Hematopoietic multipotent progenitor cell treated with erythropoietin and hydrocortisone succinate and interleukin-3 and kit ligand, for 17 days (in vitro differentiated cells): ENCODE measurements at regions not wholly inside any gene's neighbourhood (a gene's known extent, or its start where the extent isn't known, plus 50 kb on each side); places are given as distances from the start of the nearest gene placed in this dataset.
"Not testable (repeated sequence)": the region's sequence is repeated elsewhere in the genome, so short reads cannot be mapped to it uniquely, and the experiment has no call there.

Source experiments
- DNase-seq: peaks from one replicate; pipeline ENCODE4 v3.0.0-alpha.2; 2015; ENCODE audit warnings: low spot score

DNA sequence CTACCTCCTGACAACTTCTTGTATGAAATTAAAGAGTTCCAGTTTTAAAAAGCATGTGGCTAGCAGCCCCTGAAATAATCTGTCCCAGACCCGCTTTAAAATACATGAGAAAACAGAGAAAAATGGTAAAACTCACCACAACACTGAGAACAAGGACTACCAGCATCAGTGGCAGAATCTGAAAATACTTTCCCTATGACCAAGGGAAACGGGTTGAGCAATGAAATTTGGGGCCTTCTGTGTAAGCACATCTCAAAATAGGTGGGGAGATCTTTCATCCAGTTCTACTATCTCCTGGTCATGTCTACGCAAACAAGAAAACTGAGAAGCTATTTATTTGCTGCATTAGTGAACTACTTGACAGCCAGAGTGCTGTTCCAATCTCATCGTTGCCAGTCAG lies 172.3 kb downstream of the LNPK start:
- no peak for DNase-seq

DNA sequence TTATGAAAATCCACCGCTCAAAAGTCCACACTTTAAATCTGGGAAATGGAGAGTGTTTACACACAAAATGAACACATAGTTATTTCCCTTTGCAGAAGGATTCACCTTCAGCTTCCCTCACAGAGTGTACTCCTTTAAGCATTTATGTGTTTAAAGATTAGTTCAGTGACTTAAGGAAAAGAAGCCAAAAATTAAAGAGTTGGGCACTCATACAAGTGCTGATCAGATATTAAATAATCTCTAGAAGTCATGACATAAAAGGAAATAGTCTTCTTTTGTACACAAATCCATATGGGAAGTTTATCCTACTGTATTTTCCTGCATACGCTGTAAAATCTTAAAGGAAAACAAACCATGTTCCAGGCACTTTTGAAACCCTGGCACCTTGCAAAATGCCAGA lies 174.2 kb downstream of the LNPK start:
- no peak for DNase-seq

- no peak for DNase-seq
These were observed 177.8 kb downstream of the LNPK start for GRCh38 chr2:175824243-175824642.

GRCh38 chr2:175823707-175824073 lies 178.4 kb downstream of the LNPK start:
- DNase-seq = no peak

- no peak for DNase-seq
These were observed 178.9 kb downstream of the LNPK start for GRCh38 chr2:175823002-175823706.

- DNase-seq = no peak
These were observed 184.8 kb downstream of the LNPK start for GRCh38 chr2:175817221-175817620.

DNA sequence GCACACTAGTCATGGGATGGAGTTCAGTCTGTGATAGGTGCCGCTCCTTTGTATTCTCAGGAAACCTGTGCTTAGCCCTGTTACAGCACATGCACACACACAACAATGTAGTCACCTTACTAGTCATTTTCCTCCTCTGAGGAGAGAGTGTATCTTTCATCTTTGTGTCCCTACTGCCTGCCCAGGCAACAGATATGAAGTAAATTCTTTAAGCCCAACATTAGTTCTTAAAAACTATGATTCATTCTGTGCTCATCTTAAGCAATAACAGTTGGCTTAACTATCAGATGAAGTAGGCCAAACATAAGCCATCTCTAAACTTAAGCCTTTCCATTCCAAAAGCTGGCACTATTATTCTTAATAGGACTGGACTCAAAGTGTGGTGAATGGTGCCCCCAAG lies 186.5 kb downstream of the LNPK start:
- DNase-seq = no peak

DNA sequence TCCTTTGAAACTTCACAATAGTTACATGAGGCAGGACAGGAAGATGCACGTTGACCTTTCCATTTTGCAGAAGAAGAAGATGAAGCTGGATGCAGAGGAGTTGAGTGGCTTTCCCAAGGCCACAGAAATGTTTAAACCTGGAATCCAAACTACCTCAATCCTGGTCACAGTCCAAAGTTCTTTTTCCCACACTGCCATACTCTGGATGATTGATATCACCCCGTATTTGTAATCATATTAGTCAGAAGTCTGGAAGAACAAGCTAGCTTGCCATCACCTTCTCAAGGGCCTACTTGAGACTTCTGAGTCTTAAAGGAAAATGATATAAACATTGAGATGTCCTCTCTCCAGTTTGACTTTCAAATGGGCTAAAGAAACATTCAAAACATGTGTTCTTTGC lies 190.1 kb downstream of the LNPK start:
- no peak for DNase-seq

GRCh38 chr2:175808858-175809257 lies 193.2 kb downstream of the LNPK start:
- no peak for DNase-seq

GRCh38 chr2:175808078-175808477 lies 194.0 kb downstream of the LNPK start:
- no peak for DNase-seq

- DNase-seq = no peak
These were observed 194.8 kb downstream of the LNPK start for GRCh38 chr2:175807031-175807873.

DNA sequence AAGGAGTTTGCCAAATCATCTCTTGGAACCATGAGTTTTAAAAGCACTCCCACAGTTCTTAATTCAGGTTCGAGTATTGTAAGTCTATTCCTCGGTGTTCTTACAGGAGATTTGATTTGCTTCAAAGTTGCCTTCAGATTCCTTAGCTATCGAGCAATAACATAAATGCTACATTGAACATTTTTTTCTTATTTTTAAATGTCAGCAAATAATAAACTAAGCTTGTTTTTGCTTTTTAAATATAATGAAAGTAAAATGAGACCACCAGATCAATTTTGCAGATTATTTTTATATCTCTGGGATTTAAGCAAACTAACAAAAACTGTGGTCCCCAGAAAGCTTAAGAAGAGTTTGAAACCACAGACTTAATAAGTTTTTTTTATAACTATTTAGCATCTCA lies 195.5 kb downstream of the LNPK start:
- DNase-seq = no peak

- no peak for DNase-seq
These were observed 196.0 kb downstream of the LNPK start for GRCh38 chr2:175806125-175806490.

DNA sequence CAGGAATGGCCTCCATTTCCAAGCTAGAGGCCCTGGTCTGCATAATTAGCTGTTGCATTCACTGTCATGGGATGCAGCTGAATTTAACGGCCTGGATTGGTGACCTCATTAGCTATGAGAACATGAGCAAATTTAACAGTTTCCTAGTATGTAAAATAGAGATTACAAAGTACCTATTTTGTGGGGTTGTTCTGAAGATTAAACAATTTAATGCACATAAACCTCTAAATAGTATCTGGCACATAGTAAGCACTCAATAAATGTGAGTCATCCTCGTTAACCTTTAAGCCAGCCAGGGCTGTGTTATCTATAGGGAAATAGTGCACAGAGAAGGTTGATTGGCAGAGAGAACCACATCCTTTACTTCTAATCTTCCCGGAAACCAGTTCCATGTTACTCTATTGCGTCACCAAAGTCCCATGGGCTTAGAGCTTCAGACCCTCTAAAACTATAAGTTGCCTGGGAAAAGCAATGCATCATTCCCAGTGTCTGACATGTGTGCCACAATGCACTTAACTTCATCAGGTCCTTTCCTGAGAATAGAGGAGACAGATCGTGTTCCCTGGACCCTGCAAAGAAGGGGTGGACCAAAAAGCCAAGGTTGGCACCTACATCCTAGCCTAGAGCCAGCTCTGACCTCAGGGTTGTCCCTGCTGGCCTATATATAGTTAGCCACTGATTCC lies 196.5 kb downstream of the LNPK start:
- DNase-seq = no peak

DNA sequence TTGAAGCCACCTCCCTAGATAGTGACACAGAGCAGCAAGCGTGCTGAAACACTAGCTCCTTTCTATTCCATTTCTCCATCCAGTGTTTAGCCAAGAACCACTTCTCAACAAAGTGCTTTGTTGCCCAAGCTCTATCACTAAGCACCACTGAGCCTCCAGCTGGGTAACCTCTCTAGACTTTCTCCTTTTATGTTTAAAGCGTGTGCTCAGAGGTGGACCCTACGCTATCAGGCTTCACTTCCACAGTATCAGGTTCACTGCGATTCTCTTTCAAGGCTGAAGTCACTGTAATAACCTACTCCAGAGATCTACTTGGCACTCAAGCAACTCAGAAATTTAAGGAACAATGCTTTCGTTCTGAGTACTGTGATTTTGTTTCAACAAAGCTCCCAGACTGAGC lies 197.9 kb downstream of the LNPK start:
- DNase-seq = no peak

GRCh38 chr2:175796422-175796821 lies 205.6 kb downstream of the LNPK start:
- DNase-seq = not testable (repeated sequence)

- DNase-seq = no peak
These were observed 208.4 kb downstream of the LNPK start for GRCh38 chr2:175793648-175794047.

DNA sequence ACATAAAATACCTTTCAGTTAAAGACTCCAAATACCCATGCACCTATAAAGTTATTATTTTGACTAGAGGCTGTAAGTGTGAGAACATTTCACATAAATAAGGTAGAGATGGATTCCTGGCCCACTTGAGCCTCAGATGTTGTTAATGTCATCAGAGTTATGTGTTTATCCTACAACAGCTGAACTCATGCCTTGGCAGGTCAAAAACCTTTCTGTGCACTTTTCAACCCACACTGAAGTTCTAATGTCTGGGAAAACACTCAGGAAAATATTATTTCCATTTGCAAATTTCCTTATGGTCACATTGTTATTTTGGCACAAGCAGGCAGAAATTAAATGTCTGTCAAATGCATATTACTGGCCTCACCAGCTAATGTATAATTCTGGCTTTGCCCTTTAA lies 209.2 kb downstream of the LNPK start:
- no peak for DNase-seq

DNA sequence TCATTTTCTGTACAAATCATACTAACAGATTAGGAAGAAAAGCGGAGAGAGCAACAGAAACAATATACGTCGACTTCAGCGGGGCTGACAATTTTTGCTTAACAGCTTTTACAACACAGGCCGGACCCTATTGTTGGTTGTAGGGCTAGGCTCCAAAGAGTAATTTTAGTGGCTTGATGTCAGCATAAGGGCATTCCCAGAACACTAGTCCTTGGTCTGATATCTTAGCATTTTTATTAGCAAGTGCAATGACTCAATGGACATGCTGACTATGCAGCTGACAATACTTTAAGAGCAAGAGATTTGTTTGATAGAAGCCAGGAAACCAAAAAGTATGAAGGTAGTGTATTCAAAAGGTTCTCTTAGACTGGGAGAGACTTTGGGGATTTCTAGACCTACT lies 209.9 kb downstream of the LNPK start:
- no peak for DNase-seq

DNA sequence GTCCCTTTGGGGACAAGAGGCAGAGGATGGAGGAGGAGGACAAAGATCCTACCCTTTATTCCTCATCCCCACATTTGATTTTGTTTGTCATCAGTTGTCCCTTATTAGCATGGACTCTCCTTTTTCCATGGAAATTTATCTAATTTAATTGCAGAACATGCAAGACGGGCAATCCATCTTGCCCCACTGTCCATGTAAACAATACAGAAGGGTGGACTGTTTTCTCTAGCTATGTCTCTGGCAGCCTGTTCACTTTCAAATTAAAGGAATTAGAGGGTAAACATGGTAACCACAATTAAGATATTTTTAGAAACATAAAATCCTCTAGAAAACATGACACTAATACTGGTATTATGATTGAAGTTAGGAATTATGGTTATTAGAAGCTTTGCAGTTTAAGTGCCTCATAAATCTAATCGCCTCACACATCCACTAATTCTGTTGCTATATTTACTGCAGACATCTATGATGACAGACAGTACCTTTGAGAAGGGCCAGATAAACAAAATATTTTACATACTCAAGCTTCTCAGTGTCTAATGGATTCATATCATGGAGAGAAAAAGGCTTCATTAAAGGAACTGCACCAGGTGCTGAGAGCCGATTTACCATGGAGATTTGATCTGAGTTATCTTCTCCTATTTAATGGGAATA lies 215.5 kb downstream of the LNPK start:
- DNase-seq = no peak

- DNase-seq = not testable (repeated sequence)
These were observed 224.7 kb downstream of the LNPK start for GRCh38 chr2:175777337-175777736.

DNA sequence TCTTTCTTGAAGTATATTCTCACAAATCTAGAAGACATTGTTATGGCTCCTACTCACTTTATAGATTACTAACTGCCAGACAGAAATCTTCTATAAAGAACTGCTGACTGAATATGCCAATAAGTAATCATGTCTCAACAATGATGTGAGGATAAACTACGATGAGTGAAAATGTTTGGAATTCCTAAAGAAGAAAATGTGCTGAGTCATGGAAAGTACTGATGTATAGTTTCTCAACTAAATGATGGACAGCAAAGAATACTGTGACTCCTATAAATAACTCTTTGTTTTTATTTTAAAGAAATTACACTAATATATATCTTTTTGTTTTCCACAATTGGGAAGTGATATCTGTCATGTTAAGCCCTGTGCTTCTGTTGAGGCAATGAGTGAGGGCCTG lies 232.9 kb downstream of the LNPK start:
- DNase-seq = no peak

DNA sequence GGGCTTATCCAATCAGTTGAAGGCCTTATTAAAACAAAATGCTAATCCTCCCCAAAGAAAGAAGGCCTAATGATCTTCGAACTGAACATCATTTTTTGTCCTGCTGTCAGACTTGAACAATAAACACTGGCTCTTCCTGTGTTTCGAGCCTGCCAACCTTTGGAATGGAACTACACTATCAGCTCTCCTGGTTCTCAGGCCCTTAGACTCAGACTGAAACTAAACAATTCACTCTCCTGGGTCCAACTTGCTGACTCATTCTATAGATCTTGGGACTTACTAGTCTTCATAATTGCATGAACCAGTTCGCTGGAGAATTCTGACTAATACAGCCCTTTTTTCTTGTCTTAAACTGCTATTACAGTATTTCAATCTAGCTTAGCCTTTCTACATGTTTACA lies 235.2 kb downstream of the LNPK start:
- no peak for DNase-seq
